HG02763 (cell line): ENCODE measurements at regions not wholly inside any gene's neighbourhood (a gene's known extent, or its start where the extent isn't known, plus 50 kb on each side); places are given as distances from the start of the nearest gene placed in this dataset.

Experiments
- ATAC-seq: cut with Tn5 transposase; IDR thresholded peaks from one replicate; pipeline ENCODE4 v1.9.1; 2021; ENCODE audit warnings: mild to moderate bottlenecking, moderate library complexity; ENCODE audit not compliant: unreplicated experiment

GRCh38 chr10:83164156-83164555, 975.2 kb upstream of the GHITM start:
- no peak for ATAC-seq

GRCh38 chr10:83165265-83165664, 974.0 kb upstream of the GHITM start:
- ATAC-seq, result no peak

GRCh38 chr10:83166344-83166743, 973.0 kb upstream of the GHITM start:
- no peak for ATAC-seq

GRCh38 chr10:83167081-83167480, 972.2 kb upstream of the GHITM start:
- ATAC-seq, result no peak

GRCh38 chr10:83176901-83177300, 962.4 kb upstream of the GHITM start:
- ATAC-seq, result no peak

GRCh38 chr10:83178526-83178925, 960.8 kb upstream of the GHITM start:
- ATAC-seq, result no peak

- ATAC-seq, result no peak
Observed at GRCh38 chr10:83179371-83179770, 959.9 kb upstream of the GHITM start.

GRCh38 chr10:83182076-83182475, 957.2 kb upstream of the GHITM start:
- ATAC-seq, result no peak

GRCh38 chr10:83184641-83185040, 954.7 kb upstream of the GHITM start:
- no peak for ATAC-seq

GRCh38 chr10:83190614-83191013, 948.7 kb upstream of the GHITM start:
- no peak for ATAC-seq

- no peak for ATAC-seq
Observed at GRCh38 chr10:83193026-83193425, 946.3 kb upstream of the GHITM start.

- no peak for ATAC-seq
Observed at GRCh38 chr10:83195021-83195420, 944.3 kb upstream of the GHITM start.

GRCh38 chr10:83199374-83199773, 939.9 kb upstream of the GHITM start:
- ATAC-seq, result no peak

GRCh38 chr10:83205861-83206260, 933.4 kb upstream of the GHITM start:
- ATAC-seq, result no peak

GRCh38 chr10:83212632-83213334, 926.5 kb upstream of the GHITM start:
- ATAC-seq, result no peak

GRCh38 chr10:83214136-83214535, 925.2 kb upstream of the GHITM start:
- no peak for ATAC-seq

GRCh38 chr10:83218205-83218604, 921.1 kb upstream of the GHITM start:
- ATAC-seq, result no peak

GRCh38 chr10:83222300-83222699, 917.0 kb upstream of the GHITM start:
- no peak for ATAC-seq

- ATAC-seq, result no peak
Observed at GRCh38 chr10:83222832-83223742, 916.2 kb upstream of the GHITM start.

- no peak for ATAC-seq
Observed at GRCh38 chr10:83225781-83226180, 913.5 kb upstream of the GHITM start.

GRCh38 chr10:83229991-83230390, 909.3 kb upstream of the GHITM start:
- no peak for ATAC-seq

GRCh38 chr10:83233691-83234090, 905.6 kb upstream of the GHITM start:
- ATAC-seq, result no peak
